ENCODE measurements at regions not wholly inside any gene's neighbourhood (a gene's known extent, or its start where the extent isn't known, plus 50 kb on each side); places are given as distances from the start of the nearest gene placed in this dataset.

GRCh38 chr5:130992621-130993020 lies 172.4 kb downstream of the HINT1 start:
- TF ChIP-seq POLR2AphosphoS5 (IDR thresholded peaks at IDR 0.05) (no peak), POLR2A (IDR thresholded peaks at IDR 0.05) (no peak), EP300 (IDR thresholded peaks at IDR 0.05) (no peak)
- TF ChIP-seq, protein P1, sequence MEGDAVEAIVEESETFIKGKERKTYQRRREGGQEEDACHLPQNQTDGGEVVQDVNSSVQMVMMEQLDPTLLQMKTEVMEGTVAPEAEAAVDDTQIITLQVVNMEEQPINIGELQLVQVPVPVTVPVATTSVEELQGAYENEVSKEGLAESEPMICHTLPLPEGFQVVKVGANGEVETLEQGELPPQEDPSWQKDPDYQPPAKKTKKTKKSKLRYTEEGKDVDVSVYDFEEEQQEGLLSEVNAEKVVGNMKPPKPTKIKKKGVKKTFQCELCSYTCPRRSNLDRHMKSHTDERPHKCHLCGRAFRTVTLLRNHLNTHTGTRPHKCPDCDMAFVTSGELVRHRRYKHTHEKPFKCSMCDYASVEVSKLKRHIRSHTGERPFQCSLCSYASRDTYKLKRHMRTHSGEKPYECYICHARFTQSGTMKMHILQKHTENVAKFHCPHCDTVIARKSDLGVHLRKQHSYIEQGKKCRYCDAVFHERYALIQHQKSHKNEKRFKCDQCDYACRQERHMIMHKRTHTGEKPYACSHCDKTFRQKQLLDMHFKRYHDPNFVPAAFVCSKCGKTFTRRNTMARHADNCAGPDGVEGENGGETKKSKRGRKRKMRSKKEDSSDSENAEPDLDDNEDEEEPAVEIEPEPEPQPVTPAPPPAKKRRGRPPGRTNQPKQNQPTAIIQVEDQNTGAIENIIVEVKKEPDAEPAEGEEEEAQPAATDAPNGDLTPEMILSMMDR (IDR thresholded peaks at IDR 0.05): no peak
